CD14-positive monocyte (primary cell): ENCODE measurements at regions not wholly inside any gene's neighbourhood (a gene's known extent, or its start where the extent isn't known, plus 50 kb on each side); places are given as distances from the start of the nearest gene placed in this dataset.
"Not testable (repeated sequence)": the region's sequence is repeated elsewhere in the genome, so short reads cannot be mapped to it uniquely, and the experiment has no call there.

ENCODE experiments used
- DNase-seq, 3 donors: peaks; one replicate each; pipeline ENCODE4 v3.0.0-alpha.2; 2011 to 2022
- H2AFZ ChIP-seq: 2 replicates; pipeline ENCODE4 v1.6.0; 2012; ENCODE audit warnings: mild to moderate bottlenecking, low read depth, low read length, inconsistent platforms; ENCODE audit not compliant: insufficient read depth, poor library complexity, severe bottlenecking
- H3K27ac ChIP-seq, 2 donors: 1 replicate in 1 of 2; 2 replicates in 1 of 2; pipeline ENCODE4 v1.5.1; 2012 to 2013; ENCODE audit warnings: low read length in 2 of 2, control low read depth in 1 of 2, inconsistent platforms in 1 of 2, low read depth in 1 of 2, mild to moderate bottlenecking in 1 of 2
- H3K27me3 ChIP-seq, 2 donors: one replicate each; pipeline versions ENCODE4 v1.6.0 to v1.6.1; 2011 to 2013; ENCODE audit warnings: low read length in 2 of 2; ENCODE audit not compliant: control insufficient read depth in 2 of 2, insufficient read depth in 2 of 2
- H3K36me3 ChIP-seq, 2 donors: replicated peaks in 1 of 2; 1 replicate in 1 of 2; 2 replicates in 1 of 2; pipeline versions ENCODE4 v1.5.1 to v1.6.1; 2012 to 2013; ENCODE audit warnings: low read length in 2 of 2, control low read depth in 1 of 2, inconsistent platforms in 1 of 2, mild to moderate bottlenecking in 1 of 2; ENCODE audit not compliant: insufficient read depth in 2 of 2, control insufficient read depth in 1 of 2
- H3K4me1 ChIP-seq, 2 donors: 1 replicate in 1 of 2; 2 replicates in 1 of 2; pipeline versions ENCODE4 v1.5.1 to v1.6.1; 2012 to 2013; ENCODE audit warnings: low read length in 2 of 2, control low read depth in 1 of 2, inconsistent platforms in 1 of 2, mild to moderate bottlenecking in 1 of 2, moderate library complexity in 1 of 2; ENCODE audit not compliant: insufficient read depth in 2 of 2, control insufficient read depth in 1 of 2
- H3K4me2 ChIP-seq: replicated peaks from 2 replicates; pipeline ENCODE3; 2012; ENCODE audit warnings: low read length, moderate library complexity, mild to moderate bottlenecking; ENCODE audit not compliant: poor library complexity, severe bottlenecking; ENCODE audit errors: extremely low read depth
- H3K4me3 ChIP-seq, 3 experiments: fragments of 200-600 bp in 1 of 3; sonication (generic) in 1 of 3; replicated peaks in 1 of 3; 1 replicate in 2 of 3; 2 replicates in 1 of 3; pipeline ENCODE4 v1.5.1; 2011 to 2013; ENCODE audit warnings: low read length in 3 of 3, mild to moderate bottlenecking in 3 of 3, control low read depth in 2 of 3, low read depth in 2 of 3, inconsistent platforms in 1 of 3, moderate library complexity in 1 of 3
- H3K79me2 ChIP-seq: 2 replicates; pipeline ENCODE4 v1.6.0; 2012; ENCODE audit warnings: mild to moderate bottlenecking, control low read depth, inconsistent platforms, low read length, moderate library complexity; ENCODE audit not compliant: insufficient read depth
- H3K9ac ChIP-seq: 2 replicates; pipeline ENCODE4 v1.6.0; 2017; ENCODE audit warnings: low read length, mild to moderate bottlenecking; ENCODE audit not compliant: insufficient read depth, poor library complexity, severe bottlenecking
- H3K9me3 ChIP-seq, 2 donors: replicated peaks in 1 of 2; 1 replicate in 1 of 2; 2 replicates in 1 of 2; pipeline versions ENCODE4 v1.5.1 to v1.6.1; 2012 to 2013; ENCODE audit warnings: low read length in 2 of 2, control low read depth in 1 of 2; ENCODE audit not compliant: control insufficient read depth in 1 of 2, insufficient read depth in 1 of 2
- H4K20me1 ChIP-seq: 2 replicates; pipeline ENCODE4 v1.6.0; 2012; ENCODE audit warnings: mild to moderate bottlenecking, low read length, control low read depth, moderate library complexity; ENCODE audit not compliant: insufficient read depth
- H3K27ac Mint-ChIP-seq, 7 donors: one replicate each; pipeline ENCODE4 v1.8.0; 2020; ENCODE audit warnings: mild to moderate bottlenecking in 7 of 7, mixed read lengths in 7 of 7, moderate library complexity in 6 of 7, inconsistent platforms in 2 of 7
- H3K27me3 Mint-ChIP-seq, 3 donors: one replicate each; pipeline ENCODE4 v1.8.0; 2021 to 2022; ENCODE audit warnings: low read depth in 3 of 3, mild to moderate bottlenecking in 3 of 3, mixed read lengths in 3 of 3, moderate library complexity in 3 of 3, inconsistent platforms in 1 of 3
- H3K36me3 Mint-ChIP-seq, 2 donors: one replicate each; pipeline ENCODE4 v1.8.0; 2020; ENCODE audit warnings: mixed read lengths in 2 of 2, inconsistent platforms in 1 of 2, mild to moderate bottlenecking in 1 of 2
- H3K4me1 Mint-ChIP-seq: one replicate; pipeline ENCODE4 v1.8.0; 2020; ENCODE audit warnings: mild to moderate bottlenecking, mixed read lengths
- H3K4me3 Mint-ChIP-seq, 2 donors: one replicate each; pipeline ENCODE4 v1.8.0; 2020; ENCODE audit warnings: mild to moderate bottlenecking in 2 of 2, mixed read lengths in 2 of 2, moderate library complexity in 1 of 2
- H3K9me3 Mint-ChIP-seq, 7 donors: one replicate each; pipeline ENCODE4 v1.8.0; 2020 to 2022; ENCODE audit warnings: mixed read lengths in 7 of 7, mild to moderate bottlenecking in 6 of 7, moderate library complexity in 6 of 7, inconsistent platforms in 2 of 7
- CTCF ChIP-seq: fragments of 200-600 bp; IDR thresholded peaks from one replicate; pipeline ENCODE4 v1.8.0; 2022; ENCODE audit warnings: antibody characterized with exemption, mild to moderate bottlenecking
- WGBS: methylation state at CpG from one replicate; pipeline ENCODE4 v1.1.5; 2013; ENCODE audit warnings: missing lambda C conversion rate; ENCODE audit not compliant: insufficient coverage; 5-methylcytosine and 5-hydroxymethylcytosine counted together
- intact Hi-C, 2 donors: fragments of 100-400 bp; cut with micrococcal nuclease; formaldehyde crosslinking; loops; one replicate each; pipeline versions ENCODE4 v1.15.0 to v1.15.1; 2023

- no peaks in the 10 kb centered on the region for H3K36me3 ChIP-seq
- H3K4me2 ChIP-seq = no peak overlapping the region
- intact Hi-C loops = no loop called here
- 0% methylated on average over 1 of the region's 9 CpGs for WGBS
- Mint-ChIP-seq H3K9me3 (peaks cover 4 to 17% (median 15%) of the 10 kb centered on the region in 7 donors), H3K27me3 (no peaks in the 10 kb centered on the region), H3K27ac (peak overlapping the region; percentile 51 to 91 (median 88)), H3K36me3 (peaks cover 6 to 8% of the 10 kb centered on the region in 2 donors), H3K4me1 (peaks cover 48% of the 10 kb centered on the region), H3K4me3 (no peak overlapping the region)
- no peak overlapping the region for H3K4me3 ChIP-seq
- H3K79me2 ChIP-seq = no peaks in the 10 kb centered on the region
- peaks cover 53 to 57% of the 10 kb centered on the region in 2 donors for H3K4me1 ChIP-seq
- peak overlapping the region; percentile 37 for H2AFZ ChIP-seq
- no peak overlapping the region for H3K9ac ChIP-seq
- peak; percentile 27 to 49 (median 49) for DNase-seq
- H3K27ac ChIP-seq = peak overlapping the region in 1 of 2 donors; percentile 65
- H4K20me1 ChIP-seq = no peaks in the 10 kb centered on the region
- TF ChIP-seq CTCF = no peak
- H3K9me3 ChIP-seq = no peaks in the 10 kb centered on the region
- no peaks in the 10 kb centered on the region for H3K27me3 ChIP-seq
Measured at GRCh38 chr10:23543691-23544380, 105.0 kb downstream of the OTUD1 start.

- H3K27me3 Mint-ChIP-seq, H3K27ac ChIP-seq, intact Hi-C loops, H3K79me2 ChIP-seq, H3K9ac ChIP-seq, H3K4me3 Mint-ChIP-seq, H3K9me3 ChIP-seq, H3K27me3 ChIP-seq, H3K4me3 ChIP-seq, H3K36me3 Mint-ChIP-seq, H3K36me3 ChIP-seq, H3K4me2 ChIP-seq, H2AFZ ChIP-seq, H4K20me1 ChIP-seq: not testable (repeated sequence)
- Mint-ChIP-seq H3K9me3 (peaks cover 4 to 18% (median 15%) of the 10 kb centered on the region in 7 donors), H3K4me1 (peaks cover 30% of the 10 kb centered on the region), H3K27ac (peak overlapping the region in 2 of 7 donors; percentile 1 to 49)
- DNase-seq = peak in 1 of 3 donors; percentile 23
- WGBS = no CpG with 5 or more reads among the region's 2 CpGs
- H3K4me1 ChIP-seq = peaks cover 33 to 37% of the 10 kb centered on the region in 2 donors
Measured at GRCh38 chr10:23545866-23546265, 107.0 kb downstream of the OTUD1 start.
